Lower leg skin (tissue), 3 donors: ENCODE measurements at regions not wholly inside any gene's neighbourhood (a gene's known extent, or its start where the extent isn't known, plus 50 kb on each side); places are given as distances from the start of the nearest gene placed in this dataset.

Source experiments
- CTCF ChIP-seq, 3 donors: fragments of 450-650 bp; IDR thresholded peaks; one replicate each; pipeline ENCODE4 v1.5.1; 2016; ENCODE audit warnings: antibody characterized with exemption in 3 of 3, mild to moderate bottlenecking in 3 of 3, moderate library complexity in 2 of 3
- POLR2A ChIP-seq, 2 donors: fragments of 450-650 bp; IDR thresholded peaks; one replicate each; pipeline ENCODE4 v1.6.1; 2016 to 2017; ENCODE audit warnings: antibody characterized with exemption in 2 of 2, mild to moderate bottlenecking in 1 of 2, moderate library complexity in 1 of 2

GRCh38 chr4:120526033-120526432 lies 396.5 kb downstream of the PRDM5 start:
- TF ChIP-seq CTCF (IDR thresholded peaks at IDR 0.05) (no peak), POLR2A (IDR thresholded peaks at IDR 0.05) (no peak)
